ENCODE measurements at regions not wholly inside any gene's neighbourhood (a gene's known extent, or its start where the extent isn't known, plus 50 kb on each side); places are given as distances from the start of the nearest gene placed in this dataset.

DNA sequence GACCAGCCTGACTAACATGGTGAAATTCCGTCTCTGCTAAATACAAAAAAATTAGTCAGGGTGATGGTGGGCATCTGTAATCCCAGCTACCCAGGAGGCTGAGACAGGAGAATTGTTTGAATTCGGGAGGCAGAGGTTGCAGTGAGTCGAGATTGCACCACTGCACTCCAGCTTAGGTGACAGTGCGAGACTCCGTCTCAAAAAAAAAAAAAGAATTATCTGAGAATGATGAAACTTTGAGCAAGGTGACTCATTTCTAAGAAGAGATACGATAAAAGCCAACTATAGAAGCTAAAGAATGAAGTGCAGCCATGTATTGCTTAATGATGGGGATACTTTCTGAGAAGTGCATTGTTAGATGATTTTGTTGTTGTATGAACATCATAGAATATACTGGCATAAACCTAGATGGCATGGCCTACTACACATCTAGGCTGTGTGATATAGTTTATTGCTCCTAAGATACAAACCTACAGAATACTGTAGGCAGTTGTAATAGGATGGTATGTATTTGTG, 64.7 kb downstream of the SNRPE start:
- Histone ChIP-seq H3K4me1 (ENCODE audit: control insufficient read depth, extremely low read depth, insufficient read depth, low read length) (no peaks in the 10 kb centered on the region), H3K27me3 (ENCODE audit: control insufficient read depth, insufficient read depth, low read length) (no peaks in the 10 kb centered on the region), H3K27ac (ENCODE audit: insufficient read depth, low read length) (peak overlapping the region; percentile 54), H3K4me2 (ENCODE audit: extremely low read depth, insufficient read depth, low read length) (no peak overlapping the region), H3K36me3 (ENCODE audit: control insufficient read depth, insufficient read depth, low read length) (no peaks in the 10 kb centered on the region), H3K9me3 (ENCODE audit: control insufficient read depth, insufficient read depth, low read depth, low read length) (no peaks in the 10 kb centered on the region), H4K20me1 (ENCODE audit: control insufficient read depth, extremely low read depth, insufficient read depth, low read length) (no peaks in the 10 kb centered on the region), H2AFZ (ENCODE audit: low read length) (no peak overlapping the region), H3K4me3 (replicated peaks in 1 of 4; ENCODE audit: control extremely low read depth in 1 of 4, insufficient read depth in 1 of 4, low read depth in 3 of 4, low read length in 4 of 4) (no peak overlapping the region), H3K9ac (ENCODE audit: insufficient read depth, low read length) (no peak overlapping the region), H3K79me2 (ENCODE audit: control insufficient read depth, insufficient read depth, low read length) (no peaks in the 10 kb centered on the region)
- TF ChIP-seq, protein P1, sequence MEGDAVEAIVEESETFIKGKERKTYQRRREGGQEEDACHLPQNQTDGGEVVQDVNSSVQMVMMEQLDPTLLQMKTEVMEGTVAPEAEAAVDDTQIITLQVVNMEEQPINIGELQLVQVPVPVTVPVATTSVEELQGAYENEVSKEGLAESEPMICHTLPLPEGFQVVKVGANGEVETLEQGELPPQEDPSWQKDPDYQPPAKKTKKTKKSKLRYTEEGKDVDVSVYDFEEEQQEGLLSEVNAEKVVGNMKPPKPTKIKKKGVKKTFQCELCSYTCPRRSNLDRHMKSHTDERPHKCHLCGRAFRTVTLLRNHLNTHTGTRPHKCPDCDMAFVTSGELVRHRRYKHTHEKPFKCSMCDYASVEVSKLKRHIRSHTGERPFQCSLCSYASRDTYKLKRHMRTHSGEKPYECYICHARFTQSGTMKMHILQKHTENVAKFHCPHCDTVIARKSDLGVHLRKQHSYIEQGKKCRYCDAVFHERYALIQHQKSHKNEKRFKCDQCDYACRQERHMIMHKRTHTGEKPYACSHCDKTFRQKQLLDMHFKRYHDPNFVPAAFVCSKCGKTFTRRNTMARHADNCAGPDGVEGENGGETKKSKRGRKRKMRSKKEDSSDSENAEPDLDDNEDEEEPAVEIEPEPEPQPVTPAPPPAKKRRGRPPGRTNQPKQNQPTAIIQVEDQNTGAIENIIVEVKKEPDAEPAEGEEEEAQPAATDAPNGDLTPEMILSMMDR (conservative IDR thresholded peaks at IDR 0.05 in 1 of 2, IDR thresholded peaks at IDR 0.05 in 1 of 2; ENCODE audit: low read depth in 1 of 2, low read length in 2 of 2) = no peak
- no peak for TF ChIP-seq EZH2 (IDR thresholded peaks at IDR 0.05; ENCODE audit: low read length, missing control alignments)
- peak; percentile 57 to 70 for DNase-seq (ENCODE audit: low read depth in 2 of 2)

DNA sequence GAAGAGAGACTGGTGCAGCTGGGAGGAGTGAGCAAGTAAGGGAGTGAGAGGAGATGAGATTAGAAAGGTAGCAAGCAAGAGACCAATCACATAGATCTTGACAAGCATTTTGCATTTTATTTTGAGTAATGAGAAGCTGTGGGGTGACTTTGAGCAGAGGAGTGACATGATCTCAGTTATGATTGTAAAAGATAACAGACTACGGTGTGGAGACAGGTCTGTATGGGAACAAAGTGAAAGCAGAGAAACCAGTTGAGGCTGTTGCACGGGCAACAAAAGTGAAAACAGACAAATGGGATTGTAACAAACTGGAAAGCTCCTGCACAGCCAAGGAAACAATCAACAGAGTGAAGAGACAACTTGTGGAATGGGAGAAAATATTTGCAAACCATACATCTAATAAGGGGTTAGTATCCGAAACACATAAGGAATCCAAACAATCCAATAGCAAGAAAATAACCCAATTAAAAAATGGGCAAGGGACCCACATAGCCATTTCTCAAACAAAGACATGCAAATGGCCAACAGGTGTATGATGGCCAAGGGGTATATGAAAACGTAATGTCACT, 68.4 kb downstream of the SNRPE start:
- H4K20me1 ChIP-seq (ENCODE audit: control insufficient read depth, extremely low read depth, insufficient read depth, low read length) = no peaks in the 10 kb centered on the region
- no peak overlapping the region for H3K27ac ChIP-seq (ENCODE audit: insufficient read depth, low read length)
- no peaks in the 10 kb centered on the region for H3K79me2 ChIP-seq (ENCODE audit: control insufficient read depth, insufficient read depth, low read length)
- no peaks in the 10 kb centered on the region for H3K4me1 ChIP-seq (ENCODE audit: control insufficient read depth, extremely low read depth, insufficient read depth, low read length)
- H3K36me3 ChIP-seq (ENCODE audit: control insufficient read depth, insufficient read depth, low read length) = no peaks in the 10 kb centered on the region
- no peak overlapping the region for H3K4me2 ChIP-seq (ENCODE audit: extremely low read depth, insufficient read depth, low read length)
- no peaks in the 10 kb centered on the region for H3K9me3 ChIP-seq (ENCODE audit: control insufficient read depth, insufficient read depth, low read depth, low read length)
- no peak overlapping the region for H3K9ac ChIP-seq (ENCODE audit: insufficient read depth, low read length)
- no peak for DNase-seq (ENCODE audit: low read depth in 2 of 2)
- TF ChIP-seq EZH2 (IDR thresholded peaks at IDR 0.05; ENCODE audit: low read length, missing control alignments) = no peak
- TF ChIP-seq, protein P1 (conservative IDR thresholded peaks at IDR 0.05 in 1 of 2, IDR thresholded peaks at IDR 0.05 in 1 of 2; ENCODE audit: low read depth in 1 of 2, low read length in 2 of 2) = no peak
- no peak overlapping the region for H2AFZ ChIP-seq (ENCODE audit: low read length)
- H3K4me3 ChIP-seq (replicated peaks in 1 of 4; ENCODE audit: control extremely low read depth in 1 of 4, insufficient read depth in 1 of 4, low read depth in 3 of 4, low read length in 4 of 4) = no peak overlapping the region
- no peaks in the 10 kb centered on the region for H3K27me3 ChIP-seq (ENCODE audit: control insufficient read depth, insufficient read depth, low read length)

DNA sequence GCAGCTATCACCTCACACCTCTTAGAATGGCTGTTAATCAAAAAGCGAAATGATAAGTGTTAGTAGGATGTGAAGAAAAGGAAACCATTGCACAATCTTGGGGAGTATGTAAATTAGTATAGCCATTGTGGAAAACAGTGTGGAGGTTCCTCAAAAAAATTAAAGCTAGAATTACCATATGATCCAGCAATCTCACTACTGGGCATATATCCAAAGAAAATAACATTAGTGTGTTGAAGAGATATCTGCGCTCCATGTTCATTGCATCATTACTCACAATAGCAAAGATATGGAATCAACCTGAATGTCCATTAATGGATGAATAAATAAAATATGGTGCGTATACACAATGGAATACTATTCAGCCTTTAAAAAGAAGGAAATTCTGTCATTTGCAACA, 68.9 kb downstream of the SNRPE start:
- H3K27ac ChIP-seq (ENCODE audit: insufficient read depth, low read length) = no peak overlapping the region
- H3K79me2 ChIP-seq (ENCODE audit: control insufficient read depth, insufficient read depth, low read length) = no peaks in the 10 kb centered on the region
- no peaks in the 10 kb centered on the region for H3K36me3 ChIP-seq (ENCODE audit: control insufficient read depth, insufficient read depth, low read length)
- no peaks in the 10 kb centered on the region for H3K4me1 ChIP-seq (ENCODE audit: control insufficient read depth, extremely low read depth, insufficient read depth, low read length)
- no peaks in the 10 kb centered on the region for H4K20me1 ChIP-seq (ENCODE audit: control insufficient read depth, extremely low read depth, insufficient read depth, low read length)
- H3K27me3 ChIP-seq (ENCODE audit: control insufficient read depth, insufficient read depth, low read length) = no peaks in the 10 kb centered on the region
- H2AFZ ChIP-seq (ENCODE audit: low read length) = no peak overlapping the region
- no peaks in the 10 kb centered on the region for H3K9me3 ChIP-seq (ENCODE audit: control insufficient read depth, insufficient read depth, low read depth, low read length)
- H3K9ac ChIP-seq (ENCODE audit: insufficient read depth, low read length) = no peak overlapping the region
- no peak overlapping the region for H3K4me3 ChIP-seq (replicated peaks in 1 of 4; ENCODE audit: control extremely low read depth in 1 of 4, insufficient read depth in 1 of 4, low read depth in 3 of 4, low read length in 4 of 4)
- H3K4me2 ChIP-seq (ENCODE audit: extremely low read depth, insufficient read depth, low read length) = no peak overlapping the region
- DNase-seq (ENCODE audit: low read depth in 2 of 2) = peak; percentile 64 to 66
- TF ChIP-seq, protein P1 (conservative IDR thresholded peaks at IDR 0.05 in 1 of 2, IDR thresholded peaks at IDR 0.05 in 1 of 2; ENCODE audit: low read depth in 1 of 2, low read length in 2 of 2) = no peak
- TF ChIP-seq EZH2 (IDR thresholded peaks at IDR 0.05; ENCODE audit: low read length, missing control alignments) = no peak

Measured in fibroblast of lung (primary cell).